GM23338 (cell line): ENCODE measurements at regions not wholly inside any gene's neighbourhood (a gene's known extent, or its start where the extent isn't known, plus 50 kb on each side); places are given as distances from the start of the nearest gene placed in this dataset.

ENCODE experiments used
- ATAC-seq: fragments of 200-7000 bp; cut with Tn5 transposase; 3 replicates; pipeline ENCODE4 v1.9.1; 2020
- DNase-seq: peaks from one replicate; pipeline ENCODE4 v3.0.0-alpha.2; 2015; ENCODE audit warnings: low spot score
- H2AFZ ChIP-seq: fragments of 200-600 bp; sonication (generic); 2 replicates; pipeline ENCODE4 v1.8.0; 2016; ENCODE audit warnings: antibody characterized with exemption, mild to moderate bottlenecking, moderate library complexity
- H3F3A ChIP-seq: fragments of 200-600 bp; sonication (generic); replicated peaks from 2 replicates; pipeline ENCODE4 v1.8.0; 2017; ENCODE audit warnings: antibody characterized with exemption, mixed run types, low read depth
- H3K27ac ChIP-seq: fragments of 200-600 bp; sonication (generic); 2 replicates; pipeline ENCODE4 v1.6.1; 2016; ENCODE audit warnings: low read depth
- H3K27me3 ChIP-seq: fragments of 200-600 bp; sonication (generic); 2 replicates; pipeline ENCODE4 v1.8.0; 2016; ENCODE audit warnings: mild to moderate bottlenecking, mixed run types, moderate library complexity; ENCODE audit not compliant: insufficient read depth
- H3K36me3 ChIP-seq: fragments of 200-600 bp; sonication (generic); 2 replicates; pipeline ENCODE4 v1.8.0; 2016; ENCODE audit warnings: mild to moderate bottlenecking; ENCODE audit not compliant: insufficient read depth
- H3K4me1 ChIP-seq: fragments of 200-600 bp; sonication (generic); 2 replicates; pipeline ENCODE4 v1.8.0; 2016; ENCODE audit warnings: mild to moderate bottlenecking, moderate library complexity; ENCODE audit not compliant: insufficient read depth
- H3K4me2 ChIP-seq: fragments of 200-600 bp; sonication (generic); 2 replicates; pipeline ENCODE4 v1.7.1; 2017; ENCODE audit warnings: mixed run types
- H3K4me3 ChIP-seq: fragments of 200-600 bp; sonication (generic); 2 replicates; pipeline ENCODE4 v1.6.1; 2016; ENCODE audit warnings: mixed run types
- H3K79me2 ChIP-seq: fragments of 200-600 bp; sonication (generic); replicated peaks from 2 replicates; pipeline ENCODE4 v1.8.0; 2017; ENCODE audit warnings: mild to moderate bottlenecking; ENCODE audit not compliant: insufficient read depth
- H3K9me2 ChIP-seq: fragments of 200-600 bp; sonication (generic); 2 replicates; pipeline ENCODE4 v1.8.0; 2017; ENCODE audit not compliant: insufficient read depth
- H4K20me1 ChIP-seq: fragments of 200-600 bp; sonication (generic); replicated peaks from 2 replicates; pipeline ENCODE4 v1.8.0; 2017; ENCODE audit warnings: mild to moderate bottlenecking; ENCODE audit not compliant: insufficient read depth
- H3K27ac Mint-ChIP-seq: 2 replicates; pipeline ENCODE4 v1.8.0; 2020; ENCODE audit warnings: inconsistent platforms, mild to moderate bottlenecking, moderate library complexity, mixed read lengths
- H3K27me3 Mint-ChIP-seq: 3 replicates; pipeline ENCODE4 v1.8.0; 2022; ENCODE audit warnings: low read depth, mild to moderate bottlenecking, moderate library complexity, mixed read lengths, inconsistent platforms; ENCODE audit not compliant: insufficient read depth, poor library complexity
- H3K36me3 Mint-ChIP-seq: 3 replicates; pipeline ENCODE4 v1.8.0; 2021; ENCODE audit warnings: low read depth, mild to moderate bottlenecking, inconsistent platforms, moderate library complexity, mixed read lengths
- H3K4me1 Mint-ChIP-seq: 3 replicates; pipeline ENCODE4 v1.8.0; 2020; ENCODE audit warnings: mild to moderate bottlenecking, inconsistent platforms, mixed read lengths
- H3K4me3 Mint-ChIP-seq: 3 replicates; pipeline ENCODE4 v1.8.0; 2021; ENCODE audit warnings: moderate library complexity, mild to moderate bottlenecking, inconsistent platforms, mixed read lengths
- H3K9me3 Mint-ChIP-seq: 3 replicates; pipeline ENCODE4 v1.8.0; 2020; ENCODE audit warnings: moderate library complexity, mild to moderate bottlenecking, inconsistent platforms, mixed read lengths
- CREB1 ChIP-seq: fragments of 250-450 bp; sonication (Bioruptor Pico); IDR thresholded peaks from 2 replicates; pipeline ENCODE4 v1.5.0; 2020; ENCODE audit warnings: low read depth, mild to moderate bottlenecking, moderate library complexity
- CTCF ChIP-seq, 2 experiments: fragments of 200-600 bp in 1 of 2; sonication (generic) in 1 of 2; conservative IDR thresholded peaks; 2 replicates each; pipeline versions ENCODE4 v1.5.1 to v1.6.1; 2016 to 2017; ENCODE audit warnings: antibody characterized with exemption in 2 of 2, low read depth in 2 of 2, mild to moderate bottlenecking in 2 of 2, moderate library complexity in 1 of 2
- ETS1 ChIP-seq: IDR thresholded peaks from 2 replicates; pipeline ENCODE4 v1.6.1; 2016; ENCODE audit warnings: antibody characterized with exemption
- EZH2 ChIP-seq: fragments of 200-600 bp; sonication (generic); IDR thresholded peaks from one replicate; pipeline ENCODE4 v1.8.0; 2017; ENCODE audit warnings: antibody characterized with exemption, mild to moderate bottlenecking, low read depth; ENCODE audit not compliant: unreplicated experiment
- EZH2phosphoT487 ChIP-seq: fragments of 200-600 bp; sonication (generic); IDR thresholded peaks from one replicate; pipeline ENCODE4 v1.8.1; 2018; ENCODE audit warnings: antibody characterized with exemption; ENCODE audit not compliant: unreplicated experiment
- JUNB ChIP-seq: IDR thresholded peaks from one replicate; pipeline ENCODE4 v1.6.1; 2016; ENCODE audit warnings: antibody characterized with exemption; ENCODE audit not compliant: unreplicated experiment
- NANOG ChIP-seq: IDR thresholded peaks from 2 replicates; pipeline ENCODE4 v1.6.1; 2016; ENCODE audit warnings: antibody characterized with exemption, borderline replicate concordance
- POLR2AphosphoS5 ChIP-seq: IDR thresholded peaks from 2 replicates; pipeline ENCODE4 v1.6.1; 2016; ENCODE audit warnings: antibody characterized with exemption, low read depth
- STAT1 ChIP-seq: IDR thresholded peaks from one replicate; pipeline ENCODE4 v1.6.1; 2016; ENCODE audit warnings: antibody characterized with exemption; ENCODE audit not compliant: unreplicated experiment
- ZNF114 ChIP-seq: fragments of 250-450 bp; sonication (Bioruptor Pico); IDR thresholded peaks from 2 replicates; pipeline ENCODE4 v1.5.0; 2020; ENCODE audit warnings: mild to moderate bottlenecking, moderate library complexity
- ZNF331 ChIP-seq: fragments of 250-450 bp; sonication (Bioruptor Pico); IDR thresholded peaks from 2 replicates; pipeline ENCODE4 v1.5.0; 2020; ENCODE audit warnings: low read depth, mild to moderate bottlenecking, moderate library complexity
- TF ChIP-seq, protein P1 (sequence below): fragments of 250-450 bp; sonication (Bioruptor Pico); IDR thresholded peaks from 2 replicates; pipeline ENCODE4 v1.5.0; 2020; ENCODE audit warnings: mild to moderate bottlenecking, moderate library complexity
- TF ChIP-seq, protein P2 (sequence below): IDR thresholded peaks from one replicate; pipeline ENCODE4 v1.6.1; 2018; ENCODE audit warnings: antibody characterized with exemption; ENCODE audit not compliant: unreplicated experiment

DNA sequence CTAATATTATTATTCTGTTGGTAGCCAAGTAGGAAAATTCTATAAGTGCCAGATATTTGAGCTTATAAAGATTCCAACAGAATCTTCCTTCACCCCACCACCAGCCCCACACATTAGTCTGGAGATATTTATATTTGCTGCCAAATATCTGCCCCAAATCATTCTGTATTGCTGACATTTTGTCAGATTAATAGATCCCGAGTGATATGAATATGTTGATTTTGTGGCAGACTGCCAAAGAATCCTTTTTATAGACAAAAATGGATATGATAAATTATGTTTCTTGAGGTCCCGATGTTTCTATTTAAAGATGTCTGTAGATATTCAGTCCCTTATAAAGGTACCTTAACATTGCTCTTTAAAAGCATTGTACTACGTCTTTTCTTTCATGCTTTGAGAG, 162.2 kb upstream of the KCNJ16 start:
- Histone ChIP-seq H3K36me3 (no peaks in the 10 kb centered on the region), H3K27me3 (no peaks in the 10 kb centered on the region), H3K27ac (no peak overlapping the region), H3K9me2 (no peaks in the 10 kb centered on the region; the same call in 1 of the 2 replicates), H3K4me2 (no peak overlapping the region), H3K79me2 (no peaks in the 10 kb centered on the region), H4K20me1 (no peaks in the 10 kb centered on the region), H3K4me3 (no peak overlapping the region), H3F3A (no peaks in the 10 kb centered on the region), H2AFZ (peak overlapping the region; percentile 34; the same call in 1 of the 2 replicates), H3K4me1 (no peaks in the 10 kb centered on the region)
- ATAC-seq (no peak), DNase-seq (no peak)
- Mint-ChIP-seq H3K27ac (no peak overlapping the region), H3K9me3 (no peaks in the 10 kb centered on the region), H3K27me3 (peaks cover 2% of the 10 kb centered on the region), H3K4me3 (no peak overlapping the region), H3K4me1 (peaks cover 7% of the 10 kb centered on the region; the same call in 2 of the 3 replicates), H3K36me3 (no peaks in the 10 kb centered on the region)
- TF ChIP-seq STAT1, result no peak
- TF ChIP-seq NANOG, result no peak
- TF ChIP-seq ZNF331 (CRISPR knock-in tag), result no peak
- TF ChIP-seq, protein P1, sequence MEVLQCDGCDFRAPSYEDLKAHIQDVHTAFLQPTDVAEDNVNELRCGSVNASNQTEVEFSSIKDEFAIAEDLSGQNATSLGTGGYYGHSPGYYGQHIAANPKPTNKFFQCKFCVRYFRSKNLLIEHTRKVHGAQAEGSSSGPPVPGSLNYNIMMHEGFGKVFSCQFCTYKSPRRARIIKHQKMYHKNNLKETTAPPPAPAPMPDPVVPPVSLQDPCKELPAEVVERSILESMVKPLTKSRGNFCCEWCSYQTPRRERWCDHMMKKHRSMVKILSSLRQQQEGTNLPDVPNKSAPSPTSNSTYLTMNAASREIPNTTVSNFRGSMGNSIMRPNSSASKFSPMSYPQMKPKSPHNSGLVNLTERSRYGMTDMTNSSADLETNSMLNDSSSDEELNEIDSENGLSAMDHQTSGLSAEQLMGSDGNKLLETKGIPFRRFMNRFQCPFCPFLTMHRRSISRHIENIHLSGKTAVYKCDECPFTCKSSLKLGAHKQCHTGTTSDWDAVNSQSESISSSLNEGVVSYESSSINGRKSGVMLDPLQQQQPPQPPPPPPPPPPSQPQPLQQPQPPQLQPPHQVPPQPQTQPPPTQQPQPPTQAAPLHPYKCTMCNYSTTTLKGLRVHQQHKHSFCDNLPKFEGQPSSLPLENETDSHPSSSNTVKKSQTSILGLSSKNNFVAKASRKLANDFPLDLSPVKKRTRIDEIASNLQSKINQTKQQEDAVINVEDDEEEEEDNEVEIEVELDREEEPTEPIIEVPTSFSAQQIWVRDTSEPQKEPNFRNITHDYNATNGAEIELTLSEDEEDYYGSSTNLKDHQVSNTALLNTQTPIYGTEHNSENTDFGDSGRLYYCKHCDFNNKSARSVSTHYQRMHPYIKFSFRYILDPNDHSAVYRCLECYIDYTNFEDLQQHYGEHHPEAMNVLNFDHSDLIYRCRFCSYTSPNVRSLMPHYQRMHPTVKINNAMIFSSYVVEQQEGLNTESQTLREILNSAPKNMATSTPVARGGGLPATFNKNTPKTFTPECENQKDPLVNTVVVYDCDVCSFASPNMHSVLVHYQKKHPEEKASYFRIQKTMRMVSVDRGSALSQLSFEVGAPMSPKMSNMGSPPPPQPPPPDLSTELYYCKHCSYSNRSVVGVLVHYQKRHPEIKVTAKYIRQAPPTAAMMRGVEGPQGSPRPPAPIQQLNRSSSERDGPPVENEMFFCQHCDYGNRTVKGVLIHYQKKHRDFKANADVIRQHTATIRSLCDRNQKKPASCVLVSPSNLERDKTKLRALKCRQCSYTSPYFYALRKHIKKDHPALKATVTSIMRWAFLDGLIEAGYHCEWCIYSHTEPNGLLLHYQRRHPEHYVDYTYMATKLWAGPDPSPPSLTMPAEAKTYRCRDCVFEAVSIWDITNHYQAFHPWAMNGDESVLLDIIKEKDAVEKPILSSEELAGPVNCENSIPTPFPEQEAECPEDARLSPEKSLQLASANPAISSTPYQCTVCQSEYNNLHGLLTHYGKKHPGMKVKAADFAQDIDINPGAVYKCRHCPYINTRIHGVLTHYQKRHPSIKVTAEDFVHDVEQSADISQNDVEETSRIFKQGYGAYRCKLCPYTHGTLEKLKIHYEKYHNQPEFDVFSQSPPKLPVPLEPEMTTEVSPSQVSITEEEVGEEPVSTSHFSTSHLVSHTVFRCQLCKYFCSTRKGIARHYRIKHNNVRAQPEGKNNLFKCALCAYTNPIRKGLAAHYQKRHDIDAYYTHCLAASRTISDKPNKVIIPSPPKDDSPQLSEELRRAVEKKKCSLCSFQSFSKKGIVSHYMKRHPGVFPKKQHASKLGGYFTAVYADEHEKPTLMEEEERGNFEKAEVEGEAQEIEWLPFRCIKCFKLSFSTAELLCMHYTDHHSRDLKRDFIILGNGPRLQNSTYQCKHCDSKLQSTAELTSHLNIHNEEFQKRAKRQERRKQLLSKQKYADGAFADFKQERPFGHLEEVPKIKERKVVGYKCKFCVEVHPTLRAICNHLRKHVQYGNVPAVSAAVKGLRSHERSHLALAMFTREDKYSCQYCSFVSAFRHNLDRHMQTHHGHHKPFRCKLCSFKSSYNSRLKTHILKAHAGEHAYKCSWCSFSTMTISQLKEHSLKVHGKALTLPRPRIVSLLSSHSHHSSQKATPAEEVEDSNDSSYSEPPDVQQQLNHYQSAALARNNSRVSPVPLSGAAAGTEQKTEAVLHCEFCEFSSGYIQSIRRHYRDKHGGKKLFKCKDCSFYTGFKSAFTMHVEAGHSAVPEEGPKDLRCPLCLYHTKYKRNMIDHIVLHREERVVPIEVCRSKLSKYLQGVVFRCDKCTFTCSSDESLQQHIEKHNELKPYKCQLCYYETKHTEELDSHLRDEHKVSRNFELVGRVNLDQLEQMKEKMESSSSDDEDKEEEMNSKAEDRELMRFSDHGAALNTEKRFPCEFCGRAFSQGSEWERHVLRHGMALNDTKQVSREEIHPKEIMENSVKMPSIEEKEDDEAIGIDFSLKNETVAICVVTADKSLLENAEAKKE, result no peak
- no peak for TF ChIP-seq EZH2phosphoT487
- TF ChIP-seq, protein P2, sequence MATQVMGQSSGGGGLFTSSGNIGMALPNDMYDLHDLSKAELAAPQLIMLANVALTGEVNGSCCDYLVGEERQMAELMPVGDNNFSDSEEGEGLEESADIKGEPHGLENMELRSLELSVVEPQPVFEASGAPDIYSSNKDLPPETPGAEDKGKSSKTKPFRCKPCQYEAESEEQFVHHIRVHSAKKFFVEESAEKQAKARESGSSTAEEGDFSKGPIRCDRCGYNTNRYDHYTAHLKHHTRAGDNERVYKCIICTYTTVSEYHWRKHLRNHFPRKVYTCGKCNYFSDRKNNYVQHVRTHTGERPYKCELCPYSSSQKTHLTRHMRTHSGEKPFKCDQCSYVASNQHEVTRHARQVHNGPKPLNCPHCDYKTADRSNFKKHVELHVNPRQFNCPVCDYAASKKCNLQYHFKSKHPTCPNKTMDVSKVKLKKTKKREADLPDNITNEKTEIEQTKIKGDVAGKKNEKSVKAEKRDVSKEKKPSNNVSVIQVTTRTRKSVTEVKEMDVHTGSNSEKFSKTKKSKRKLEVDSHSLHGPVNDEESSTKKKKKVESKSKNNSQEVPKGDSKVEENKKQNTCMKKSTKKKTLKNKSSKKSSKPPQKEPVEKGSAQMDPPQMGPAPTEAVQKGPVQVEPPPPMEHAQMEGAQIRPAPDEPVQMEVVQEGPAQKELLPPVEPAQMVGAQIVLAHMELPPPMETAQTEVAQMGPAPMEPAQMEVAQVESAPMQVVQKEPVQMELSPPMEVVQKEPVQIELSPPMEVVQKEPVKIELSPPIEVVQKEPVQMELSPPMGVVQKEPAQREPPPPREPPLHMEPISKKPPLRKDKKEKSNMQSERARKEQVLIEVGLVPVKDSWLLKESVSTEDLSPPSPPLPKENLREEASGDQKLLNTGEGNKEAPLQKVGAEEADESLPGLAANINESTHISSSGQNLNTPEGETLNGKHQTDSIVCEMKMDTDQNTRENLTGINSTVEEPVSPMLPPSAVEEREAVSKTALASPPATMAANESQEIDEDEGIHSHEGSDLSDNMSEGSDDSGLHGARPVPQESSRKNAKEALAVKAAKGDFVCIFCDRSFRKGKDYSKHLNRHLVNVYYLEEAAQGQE, result no peak
- no peak for TF ChIP-seq EZH2
- no peak for TF ChIP-seq JUNB
- no peak for TF ChIP-seq ETS1
- no peak for TF ChIP-seq ZNF114 (CRISPR knock-in tag)
- no peak for TF ChIP-seq CTCF (conservative IDR thresholded peaks at IDR 0.05; ENCODE audit: low read depth in 2 of 2)
- no peak for TF ChIP-seq CREB1
- TF ChIP-seq POLR2AphosphoS5, result no peak
